HEK293T (cell line): ENCODE measurements at regions not wholly inside any gene's neighbourhood (a gene's known extent, or its start where the extent isn't known, plus 50 kb on each side); places are given as distances from the start of the nearest gene placed in this dataset.

Experiments used
- BHLHE40 ChIP-seq: fragments of 450-650 bp; IDR thresholded peaks from 2 replicates; pipeline ENCODE4 v1.6.1; 2016; ENCODE audit warnings: mild to moderate bottlenecking, moderate library complexity, borderline replicate concordance
- CTBP1 ChIP-seq: fragments of 450-650 bp; IDR thresholded peaks from 2 replicates; pipeline ENCODE4 v1.6.1; 2016; ENCODE audit warnings: borderline replicate concordance
- ELF4 ChIP-seq: fragments of 450-650 bp; IDR thresholded peaks from 2 replicates; pipeline ENCODE4 v1.6.1; 2017; ENCODE audit warnings: antibody characterized with exemption
- FOXA1 ChIP-seq: fragments of 450-650 bp; IDR thresholded peaks from 2 replicates; pipeline ENCODE4 v1.6.1; 2016; ENCODE audit warnings: mild to moderate bottlenecking
- FOXM1 ChIP-seq: fragments of 450-650 bp; IDR thresholded peaks from 2 replicates; pipeline ENCODE4 v1.6.1; 2017; ENCODE audit warnings: mild to moderate bottlenecking, borderline replicate concordance
- HDGF ChIP-seq: fragments of 450-650 bp; IDR thresholded peaks from 2 replicates; pipeline ENCODE4 v1.6.1; 2017; ENCODE audit warnings: antibody characterized with exemption, borderline replicate concordance
- LEF1 ChIP-seq: fragments of 450-650 bp; IDR thresholded peaks from 2 replicates; pipeline ENCODE4 v1.6.1; 2017; ENCODE audit warnings: mild to moderate bottlenecking, borderline replicate concordance
- NFRKB ChIP-seq: fragments of 450-650 bp; IDR thresholded peaks from 2 replicates; pipeline ENCODE4 v1.6.1; 2016; ENCODE audit warnings: mild to moderate bottlenecking, moderate library complexity
- PKNOX1 ChIP-seq: fragments of 450-650 bp; IDR thresholded peaks from 2 replicates; pipeline ENCODE4 v1.6.1; 2016
- SP1 ChIP-seq: fragments of 450-650 bp; IDR thresholded peaks from 2 replicates; pipeline ENCODE4 v1.6.1; 2017
- SUZ12 ChIP-seq: fragments of 450-650 bp; IDR thresholded peaks from 2 replicates; pipeline ENCODE4 v1.6.1; 2016; ENCODE audit warnings: mild to moderate bottlenecking
- TARDBP ChIP-seq: fragments of 450-650 bp; IDR thresholded peaks from 2 replicates; pipeline ENCODE4 v1.6.1; 2016
- ZNF384 ChIP-seq: fragments of 450-650 bp; IDR thresholded peaks from 2 replicates; pipeline ENCODE4 v1.6.1; 2016

- TF ChIP-seq CTBP1 (no peak), ELF4 (no peak), NFRKB (no peak), SP1 (no peak), FOXM1 (no peak), BHLHE40 (no peak), SUZ12 (no peak), ZNF384 (no peak), TARDBP (no peak), PKNOX1 (no peak), LEF1 (no peak), FOXA1 (no peak), HDGF (no peak)
These were observed 434.9 kb upstream of the TPM1 start for GRCh38 chr15:62607643-62608042.
